Stimulated activated effector memory CD8-positive, alpha-beta T cell treated with anti-CD3 and anti-CD28 coated beads, Interleukin-12 subunit alpha, Interleukin-12 subunit beta, amount 100 ng/mL, for 72 hours (primary cell): ENCODE measurements at regions not wholly inside any gene's neighbourhood (a gene's known extent, or its start where the extent isn't known, plus 50 kb on each side); places are given as distances from the start of the nearest gene placed in this dataset.

ENCODE experiments used
- ATAC-seq: fragments of 150-1000 bp; cut with Tn5 transposase; 2 replicates; pipeline ENCODE4 v1.10.0; 2021
- DNase-seq, 2 donors: peaks; one replicate each; pipeline ENCODE4 v3.0.0; 2021 to 2022; ENCODE audit warnings: low spot score in 2 of 2
- H3K27ac Mint-ChIP-seq: one replicate; pipeline ENCODE4 v1.8.0; 2022; ENCODE audit warnings: mild to moderate bottlenecking, mixed read lengths
- H3K36me3 Mint-ChIP-seq: one replicate; pipeline ENCODE4 v1.8.0; 2022; ENCODE audit warnings: mild to moderate bottlenecking, mixed read lengths
- H3K4me1 Mint-ChIP-seq: one replicate; pipeline ENCODE4 v1.8.0; 2022; ENCODE audit warnings: mixed read lengths
- H3K4me3 Mint-ChIP-seq: one replicate; pipeline ENCODE4 v1.8.0; 2022; ENCODE audit warnings: mild to moderate bottlenecking, mixed read lengths
- H3K9me3 Mint-ChIP-seq: one replicate; pipeline ENCODE4 v1.8.0; 2022; ENCODE audit warnings: mixed read lengths

DNA sequence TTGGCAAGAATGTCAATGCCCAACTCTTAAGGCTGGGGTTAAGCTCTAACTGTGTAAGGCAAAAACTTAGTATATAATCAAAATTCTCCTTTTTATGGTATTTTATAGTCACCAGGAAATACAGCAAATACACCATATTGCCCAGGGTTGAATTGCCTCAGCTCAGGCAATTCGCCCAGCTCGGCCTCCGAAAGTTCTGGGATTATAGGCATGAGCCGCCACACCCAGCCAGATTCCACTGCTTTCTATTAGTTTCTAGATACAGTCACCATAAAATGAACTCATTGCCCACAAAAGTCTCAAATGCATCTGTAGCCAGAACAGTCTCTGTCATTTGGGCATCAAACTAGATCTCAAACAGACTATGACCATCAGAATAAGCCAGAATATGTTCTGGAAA lies 238.7 kb upstream of the TOX3 start:
- Mint-ChIP-seq H3K9me3 (peaks cover 2% of the 10 kb centered on the region), H3K4me3 (no peak overlapping the region), H3K4me1 (no peaks in the 10 kb centered on the region), H3K36me3 (no peaks in the 10 kb centered on the region), H3K27ac (no peak overlapping the region)
- DNase-seq (no peak), ATAC-seq (no peak)

DNA sequence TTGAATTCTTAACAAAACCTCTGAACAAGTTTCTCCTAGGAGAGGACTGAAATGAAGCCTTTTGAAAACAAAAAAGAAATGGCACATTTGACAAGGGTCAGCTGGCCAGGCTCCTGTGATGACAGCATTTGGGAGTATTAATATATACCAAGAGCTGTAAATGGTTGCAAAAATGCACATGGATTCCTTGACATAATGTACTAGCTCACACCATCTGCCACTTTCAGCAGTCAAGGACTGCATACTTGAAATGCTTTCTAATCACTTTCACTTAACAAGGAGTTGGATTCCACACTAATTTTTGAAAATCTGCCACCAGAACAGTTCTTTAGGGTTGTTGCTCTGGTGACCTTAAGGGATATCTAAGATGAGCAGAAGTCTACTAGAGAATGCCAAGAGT lies 236.7 kb upstream of the TOX3 start:
- DNase-seq (no peak), ATAC-seq (no peak)
- H3K4me1 Mint-ChIP-seq, result no peaks in the 10 kb centered on the region

DNA sequence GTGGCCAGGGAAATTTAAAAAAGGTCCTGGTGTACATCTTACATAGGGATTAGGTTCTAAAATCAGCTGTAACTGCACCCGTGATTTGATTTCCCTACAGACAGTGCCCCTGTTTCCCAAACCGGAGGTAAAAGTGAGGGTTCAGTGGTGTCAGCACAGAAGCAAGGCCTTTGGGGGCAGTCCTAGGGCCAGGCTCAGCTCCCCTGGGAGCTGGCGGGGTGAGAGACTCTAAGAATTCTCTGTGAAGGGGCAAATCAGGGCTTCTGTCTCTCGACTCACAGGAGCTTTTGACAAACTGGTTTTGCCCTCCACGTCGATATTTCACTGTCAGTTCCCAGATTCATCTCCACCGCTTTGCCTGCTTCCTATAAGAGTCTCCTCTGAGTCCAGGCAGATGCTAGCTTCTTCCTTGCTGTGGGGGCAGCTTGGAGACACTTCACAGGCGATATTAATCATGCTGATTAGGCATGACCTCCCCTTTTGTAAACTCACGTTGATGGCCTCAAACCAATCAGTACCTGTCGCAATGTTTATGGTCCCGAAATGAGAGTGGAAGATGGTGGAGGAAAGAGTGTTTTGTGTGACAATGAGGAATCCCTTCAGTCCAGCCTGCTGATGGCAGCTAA lies 234.2 kb upstream of the TOX3 start:
- Mint-ChIP-seq H3K9me3 (peaks cover 2% of the 10 kb centered on the region), H3K27ac (no peak overlapping the region), H3K36me3 (no peaks in the 10 kb centered on the region), H3K4me3 (no peak overlapping the region), H3K4me1 (no peaks in the 10 kb centered on the region)
- DNase-seq, result no peak
- no peak for ATAC-seq

More for the DNA sequence above, 236.7 kb upstream of the TOX3 start:
- peaks cover 2% of the 10 kb centered on the region for H3K9me3 Mint-ChIP-seq
- no peak overlapping the region for H3K4me3 Mint-ChIP-seq
- H3K36me3 Mint-ChIP-seq, result no peaks in the 10 kb centered on the region
- H3K27ac Mint-ChIP-seq, result no peak overlapping the region

DNA sequence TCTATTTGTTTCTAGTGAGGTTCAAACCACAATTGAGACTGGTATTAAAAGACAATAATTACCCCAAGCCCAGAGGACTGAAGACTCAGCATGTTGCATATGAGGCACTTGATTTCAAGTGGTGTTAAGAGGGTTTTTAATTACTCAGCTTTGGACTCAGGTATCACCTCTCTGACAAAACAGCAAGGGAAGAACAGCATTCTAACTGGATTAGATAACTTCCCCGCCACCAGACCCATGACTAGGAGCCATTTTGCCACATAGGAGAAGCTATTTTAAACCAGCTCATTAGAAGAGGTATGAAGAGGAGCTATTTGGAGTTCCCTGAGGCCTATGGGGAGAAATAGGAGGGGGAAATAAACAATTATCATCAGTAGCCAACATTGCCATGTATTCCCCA lies 226.1 kb upstream of the TOX3 start:
- no peaks in the 10 kb centered on the region for H3K9me3 Mint-ChIP-seq
- no peak overlapping the region for H3K4me3 Mint-ChIP-seq
- H3K4me1 Mint-ChIP-seq, result no peaks in the 10 kb centered on the region
- H3K36me3 Mint-ChIP-seq, result no peaks in the 10 kb centered on the region
- DNase-seq (no peak), ATAC-seq (no peak)
- H3K27ac Mint-ChIP-seq, result no peak overlapping the region

DNA sequence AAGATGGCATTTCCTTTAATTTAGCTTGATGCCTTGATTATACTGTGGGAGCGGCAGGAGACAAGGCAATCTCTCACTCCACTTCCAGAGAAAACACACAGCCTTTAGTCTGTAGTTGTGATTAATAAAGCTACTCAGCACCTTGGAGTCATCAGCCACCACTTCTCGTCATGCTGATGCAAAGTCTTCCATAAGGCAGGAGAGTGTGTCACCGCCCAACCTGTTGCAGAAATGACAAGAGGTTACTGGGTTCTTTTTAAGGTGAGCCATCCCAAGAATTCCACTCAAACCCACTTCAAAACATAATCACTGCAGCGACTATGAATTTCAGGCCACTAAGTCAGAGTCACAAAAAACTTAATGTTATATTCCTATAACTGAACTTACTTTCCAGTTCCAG lies 223.9 kb upstream of the TOX3 start:
- no peaks in the 10 kb centered on the region for H3K4me1 Mint-ChIP-seq
- no peaks in the 10 kb centered on the region for H3K36me3 Mint-ChIP-seq
- ATAC-seq (no peak), DNase-seq (no peak)
- no peak overlapping the region for H3K4me3 Mint-ChIP-seq
- no peaks in the 10 kb centered on the region for H3K9me3 Mint-ChIP-seq
- H3K27ac Mint-ChIP-seq, result no peak overlapping the region

DNA sequence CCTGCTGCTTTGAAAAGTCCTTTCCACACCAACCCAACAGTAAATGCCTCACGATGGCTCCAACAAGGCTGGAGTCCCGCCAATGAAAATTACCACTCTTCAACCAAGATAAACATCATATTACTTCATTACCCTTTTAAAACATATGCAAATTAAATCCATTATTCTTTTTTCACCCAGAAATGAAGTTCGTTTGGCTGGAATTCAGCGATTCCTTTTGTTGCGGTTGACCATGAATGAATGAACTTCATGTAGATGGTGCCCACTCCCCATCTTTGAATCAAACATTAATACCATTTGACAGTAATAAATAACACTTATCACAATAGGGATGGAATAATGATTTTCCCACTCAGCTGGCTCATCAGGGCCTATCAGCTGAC lies 211.5 kb upstream of the TOX3 start:
- DNase-seq, result no peak
- H3K4me1 Mint-ChIP-seq, result no peaks in the 10 kb centered on the region
- no peak overlapping the region for H3K27ac Mint-ChIP-seq
- no peak overlapping the region for H3K4me3 Mint-ChIP-seq
- no peaks in the 10 kb centered on the region for H3K36me3 Mint-ChIP-seq
- no peaks in the 10 kb centered on the region for H3K9me3 Mint-ChIP-seq
- ATAC-seq, result no peak

DNA sequence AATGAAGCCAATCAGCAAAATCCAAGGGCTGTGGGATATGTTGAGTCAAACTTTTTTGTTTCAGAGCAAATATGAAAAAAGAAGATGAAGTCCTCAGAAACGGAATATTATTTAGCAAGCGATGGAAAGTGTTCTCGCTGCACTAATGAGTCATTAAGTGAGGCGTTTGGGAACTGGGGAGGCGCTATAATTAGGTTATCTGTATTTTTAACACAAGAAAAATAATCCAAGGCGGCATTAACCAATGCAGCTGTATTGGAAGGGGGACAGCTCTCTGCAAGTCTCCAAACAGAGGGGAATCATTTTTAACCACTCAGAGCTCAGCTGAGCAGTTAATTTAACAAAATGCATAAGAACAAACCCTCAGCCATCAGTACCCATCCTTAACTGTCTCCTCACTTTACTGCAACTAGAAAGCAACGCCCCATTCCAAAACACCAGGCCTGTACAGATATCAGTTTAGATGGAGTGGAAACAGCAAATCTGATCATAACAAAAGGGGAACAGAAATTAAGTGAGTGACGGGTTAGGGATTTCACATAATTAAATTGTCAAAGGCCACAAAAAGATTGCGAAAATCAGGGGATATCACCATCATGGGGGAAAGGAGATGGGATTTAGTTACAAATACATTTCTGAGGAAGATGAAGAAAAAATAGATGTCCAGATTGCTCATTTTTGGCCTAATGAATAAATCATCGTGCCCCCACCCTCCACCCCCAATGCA lies 211.0 kb upstream of the TOX3 start:
- DNase-seq (no peak), ATAC-seq (no peak)
- H3K4me3 Mint-ChIP-seq, result no peak overlapping the region
- no peaks in the 10 kb centered on the region for H3K9me3 Mint-ChIP-seq
- no peak overlapping the region for H3K27ac Mint-ChIP-seq
- no peaks in the 10 kb centered on the region for H3K4me1 Mint-ChIP-seq
- no peaks in the 10 kb centered on the region for H3K36me3 Mint-ChIP-seq

DNA sequence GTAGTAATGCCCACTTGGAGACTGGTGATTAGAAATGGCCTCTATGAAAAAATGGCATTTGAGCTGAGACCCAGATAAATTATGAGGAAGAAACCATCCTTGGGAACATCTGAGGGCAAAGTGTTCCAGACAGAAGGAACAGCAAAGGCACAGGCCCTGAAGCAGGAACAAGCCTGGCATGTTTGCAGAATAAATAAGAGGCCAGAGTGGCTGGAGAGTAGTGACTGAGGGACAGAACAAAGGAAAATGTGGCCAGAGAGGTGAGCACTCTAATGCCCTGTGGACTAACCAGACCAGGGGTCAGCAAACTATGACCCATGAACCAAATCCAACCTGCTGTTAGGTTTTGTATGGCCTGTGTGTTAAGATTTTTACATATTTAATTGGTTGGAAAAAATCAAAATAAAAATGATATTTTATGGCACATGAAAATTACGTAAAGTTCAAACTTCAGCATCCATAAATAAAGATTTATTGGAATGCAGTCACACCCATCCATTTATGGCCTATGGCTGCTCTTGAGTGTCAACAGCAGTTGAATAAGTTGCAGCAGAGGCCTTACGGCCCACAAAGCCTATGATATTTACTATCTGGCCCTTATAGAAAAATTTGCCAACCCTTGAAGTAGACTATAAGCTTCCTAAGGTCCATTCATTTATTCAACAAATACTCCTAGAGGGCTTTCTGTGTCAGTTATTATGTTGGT lies 210.0 kb upstream of the TOX3 start:
- Mint-ChIP-seq H3K4me3 (no peak overlapping the region), H3K36me3 (no peaks in the 10 kb centered on the region), H3K4me1 (no peaks in the 10 kb centered on the region), H3K9me3 (no peaks in the 10 kb centered on the region), H3K27ac (no peak overlapping the region)
- DNase-seq, result no peak
- no peak for ATAC-seq

DNA sequence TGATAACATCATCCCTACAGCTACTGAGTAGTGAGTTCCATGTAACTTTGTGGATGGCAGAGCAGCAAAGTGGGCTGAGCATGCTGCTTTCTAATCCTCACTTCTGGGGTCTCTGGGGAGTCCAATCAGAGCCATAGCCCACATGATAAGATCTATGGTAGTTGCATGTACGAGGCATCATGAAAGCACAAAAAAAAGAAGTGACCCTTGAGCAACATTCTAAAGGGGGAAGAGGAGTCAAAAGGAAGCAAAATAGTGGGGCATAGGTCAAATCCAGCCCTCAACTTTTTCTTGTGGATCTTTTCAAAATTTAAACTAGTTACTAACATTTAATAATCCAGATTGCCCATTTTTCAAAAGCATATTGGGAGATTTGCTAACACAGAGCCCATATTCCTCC lies 208.5 kb upstream of the TOX3 start:
- no peak overlapping the region for H3K27ac Mint-ChIP-seq
- H3K4me1 Mint-ChIP-seq, result no peaks in the 10 kb centered on the region
- no peak overlapping the region for H3K4me3 Mint-ChIP-seq
- H3K9me3 Mint-ChIP-seq, result no peaks in the 10 kb centered on the region
- DNase-seq (no peak), ATAC-seq (no peak)
- H3K36me3 Mint-ChIP-seq, result no peaks in the 10 kb centered on the region

DNA sequence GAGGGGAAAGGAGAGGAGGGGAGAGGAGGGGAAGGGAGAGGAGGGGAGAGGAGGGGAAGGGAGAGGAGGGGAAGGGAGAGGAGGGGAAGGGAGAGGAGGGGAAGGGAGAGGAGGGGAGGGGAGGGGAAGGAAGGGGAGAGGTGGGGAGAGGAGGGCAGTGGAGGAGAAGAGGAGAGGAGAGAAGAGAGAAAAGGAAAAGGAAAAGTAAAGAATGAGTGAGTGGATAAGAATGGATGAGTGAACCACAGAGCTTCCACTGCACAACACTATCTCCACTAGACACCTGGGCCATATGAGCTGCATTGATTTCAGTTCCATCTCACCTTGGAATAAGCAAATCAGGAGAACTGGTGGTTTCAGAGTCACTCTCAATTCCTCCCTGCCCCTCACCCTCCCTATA lies 204.1 kb upstream of the TOX3 start:
- no peak for DNase-seq
- Mint-ChIP-seq H3K4me3 (no peak overlapping the region), H3K27ac (no peak overlapping the region), H3K4me1 (no peaks in the 10 kb centered on the region), H3K36me3 (no peaks in the 10 kb centered on the region), H3K9me3 (no peaks in the 10 kb centered on the region)
- no peak for ATAC-seq

DNA sequence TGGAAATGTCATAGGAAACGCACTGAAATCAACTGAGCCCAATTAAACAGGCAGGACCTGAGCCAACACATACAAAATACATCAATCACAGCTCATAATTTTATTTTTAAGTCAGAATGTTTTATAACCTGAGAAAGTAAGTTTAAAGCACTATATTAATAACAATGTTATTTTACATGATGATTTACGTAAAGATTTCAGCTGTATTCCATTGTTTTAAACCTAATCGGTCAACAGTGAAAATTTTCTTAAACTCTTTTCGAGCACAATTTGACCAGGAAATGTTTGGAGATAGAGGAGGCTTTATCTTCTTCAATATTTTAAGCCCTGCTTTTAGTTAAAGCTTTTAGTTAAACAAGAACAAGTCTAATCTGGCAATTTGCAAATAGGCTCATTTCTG lies 201.8 kb upstream of the TOX3 start:
- H3K36me3 Mint-ChIP-seq, result no peaks in the 10 kb centered on the region
- H3K4me3 Mint-ChIP-seq, result no peak overlapping the region
- ATAC-seq, result no peak
- H3K9me3 Mint-ChIP-seq, result no peaks in the 10 kb centered on the region
- DNase-seq, result no peak
- no peak overlapping the region for H3K27ac Mint-ChIP-seq
- H3K4me1 Mint-ChIP-seq, result no peaks in the 10 kb centered on the region

DNA sequence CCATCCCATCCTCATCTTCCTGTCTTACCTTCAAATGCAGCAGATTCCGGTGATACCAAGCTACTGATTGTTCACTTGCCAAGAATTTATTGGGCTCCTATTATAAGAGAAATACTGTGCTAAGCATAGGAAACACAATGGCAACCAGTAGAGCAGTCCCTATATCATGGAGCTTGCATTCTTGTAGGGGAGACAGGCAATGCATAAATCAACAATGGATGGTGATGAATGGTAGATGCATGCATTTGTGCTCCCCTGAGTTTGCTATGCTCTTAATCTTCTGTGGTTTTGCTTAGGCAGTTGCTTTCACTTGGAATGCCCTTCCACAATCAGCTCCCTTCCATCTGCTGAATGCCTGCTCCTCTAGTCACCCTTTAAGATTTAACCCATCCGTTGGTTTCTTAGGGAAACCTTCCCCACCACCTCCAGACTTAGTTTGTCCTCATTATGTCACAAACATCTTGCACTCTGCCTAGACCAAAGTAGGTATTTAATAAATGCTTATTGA lies 200.2 kb upstream of the TOX3 start:
- no peak overlapping the region for H3K27ac Mint-ChIP-seq

DNA sequence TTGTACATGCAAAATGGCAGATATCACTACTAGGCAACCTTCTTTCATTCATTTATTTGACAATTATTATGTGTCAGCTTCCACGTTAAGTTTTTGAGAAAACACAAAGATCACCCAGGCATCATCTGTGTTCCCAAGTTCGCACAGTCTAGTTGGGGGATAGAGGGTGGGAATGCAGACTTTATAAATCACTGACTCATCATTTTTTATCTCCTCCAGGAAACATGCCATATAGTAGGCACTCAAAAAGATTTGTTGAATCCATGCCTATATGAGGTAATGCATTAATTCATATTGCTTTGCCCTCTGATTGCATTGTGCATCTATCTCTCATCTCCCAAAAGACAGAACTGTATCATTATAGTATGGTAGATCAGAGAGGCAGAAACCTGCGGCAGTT lies 196.8 kb upstream of the TOX3 start:
- Mint-ChIP-seq H3K27ac (no peak overlapping the region), H3K36me3 (no peaks in the 10 kb centered on the region), H3K4me3 (no peak overlapping the region), H3K4me1 (no peaks in the 10 kb centered on the region), H3K9me3 (peaks cover 4% of the 10 kb centered on the region)
- ATAC-seq (no peak), DNase-seq (no peak)

More for the DNA sequence above, 200.2 kb upstream of the TOX3 start:
- Mint-ChIP-seq H3K9me3 (no peaks in the 10 kb centered on the region), H3K36me3 (no peaks in the 10 kb centered on the region), H3K4me1 (no peaks in the 10 kb centered on the region), H3K4me3 (no peak overlapping the region)
- DNase-seq (no peak), ATAC-seq (no peak)

DNA sequence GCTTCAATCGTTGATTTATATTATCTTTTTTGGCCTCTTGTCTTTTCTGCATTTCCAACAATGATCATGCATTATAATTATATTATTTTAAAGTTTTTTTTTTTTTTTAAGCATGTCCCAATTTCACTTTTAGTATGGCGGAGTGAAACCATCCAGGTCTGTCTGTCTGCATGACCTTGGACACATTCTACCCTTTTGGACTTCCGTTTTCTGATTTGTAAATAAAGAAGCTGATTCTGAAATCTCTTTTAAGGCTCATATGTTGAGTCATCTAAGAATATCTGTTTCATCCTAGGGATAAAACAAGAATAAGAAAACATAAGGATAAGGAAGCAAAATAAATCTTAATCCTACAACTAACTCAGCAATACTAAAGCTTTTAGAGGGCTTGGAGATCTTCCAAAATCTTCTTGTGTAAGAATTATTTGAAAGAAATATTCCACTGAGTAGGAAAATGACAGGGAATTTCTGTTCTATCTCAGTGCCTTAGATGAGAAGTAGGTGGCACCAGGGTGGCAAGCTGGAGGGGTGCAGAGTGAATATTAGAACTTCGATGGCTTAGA lies 195.7 kb upstream of the TOX3 start:
- no peaks in the 10 kb centered on the region for H3K4me1 Mint-ChIP-seq
- H3K27ac Mint-ChIP-seq, result no peak overlapping the region
- H3K9me3 Mint-ChIP-seq, result peaks cover 4% of the 10 kb centered on the region

DNA sequence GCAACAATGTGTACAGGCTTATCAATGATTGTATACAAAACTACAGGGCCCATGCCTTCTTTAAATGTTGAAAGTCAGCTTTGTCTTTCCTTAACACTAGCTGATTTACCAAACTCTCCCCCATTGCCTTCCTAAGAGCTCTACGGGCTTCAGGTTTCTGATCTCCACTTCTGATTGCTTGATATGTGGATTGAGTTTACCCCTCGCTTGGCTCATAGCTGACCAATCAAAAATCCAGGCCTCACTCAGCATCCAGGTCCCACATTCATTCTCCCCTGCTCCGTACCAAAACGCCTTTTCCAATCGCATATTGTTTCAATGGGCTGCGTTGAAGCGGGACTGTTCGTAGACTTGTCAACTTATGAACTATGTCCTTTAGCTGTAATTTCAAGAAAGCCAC lies 195.1 kb upstream of the TOX3 start:
- no peak overlapping the region for H3K4me3 Mint-ChIP-seq
- no peak overlapping the region for H3K27ac Mint-ChIP-seq
- H3K36me3 Mint-ChIP-seq, result no peaks in the 10 kb centered on the region
- peaks cover 4% of the 10 kb centered on the region for H3K9me3 Mint-ChIP-seq
- no peak for ATAC-seq
- DNase-seq, result no peak
- H3K4me1 Mint-ChIP-seq, result no peaks in the 10 kb centered on the region

More for the DNA sequence above, 195.7 kb upstream of the TOX3 start:
- no peaks in the 10 kb centered on the region for H3K36me3 Mint-ChIP-seq
- DNase-seq (no peak), ATAC-seq (no peak)
- H3K4me3 Mint-ChIP-seq, result no peak overlapping the region

DNA sequence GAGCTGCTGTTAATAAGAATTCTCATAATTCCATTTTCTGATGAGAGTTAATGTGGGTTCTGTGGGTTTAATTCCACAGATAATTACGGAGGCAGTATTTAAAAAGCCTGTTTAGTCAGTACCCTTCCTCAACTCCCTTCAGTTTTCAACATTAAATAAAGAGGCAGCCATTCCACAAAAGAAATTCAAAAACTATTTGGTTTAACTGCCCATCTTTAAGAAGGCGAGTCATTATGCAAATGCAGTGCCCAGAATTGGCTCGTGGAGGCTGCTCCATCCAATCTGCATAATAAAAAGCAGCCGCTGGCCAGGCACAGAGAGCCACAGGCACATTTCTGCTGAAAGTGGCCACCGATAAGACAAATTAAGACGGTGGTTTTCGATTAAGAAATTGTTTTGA lies 194.4 kb upstream of the TOX3 start:
- Mint-ChIP-seq H3K4me1 (no peaks in the 10 kb centered on the region), H3K27ac (no peak overlapping the region), H3K9me3 (peaks cover 4% of the 10 kb centered on the region), H3K36me3 (no peaks in the 10 kb centered on the region), H3K4me3 (no peak overlapping the region)
- ATAC-seq (no peak), DNase-seq (no peak)
